Epithelial cell of proximal tubule (primary cell): ENCODE measurements at regions not wholly inside any gene's neighbourhood (a gene's known extent, or its start where the extent isn't known, plus 50 kb on each side); places are given as distances from the start of the nearest gene placed in this dataset.
A peak's percentile ranks its signal among the peaks of the same experiment; 100 is the strongest.

Experiments used
- DNase-seq: peaks from one replicate; pipeline ENCODE4 v3.0.0-alpha.2; 2011; ENCODE audit warnings: low read depth
- H3K4me3 ChIP-seq: 2 replicates; pipeline ENCODE4 v1.5.1; 2011; ENCODE audit warnings: low read depth, mild to moderate bottlenecking, low read length
- CTCF ChIP-seq: conservative IDR thresholded peaks from 2 replicates; pipeline ENCODE4 v1.5.1; 2012; ENCODE audit warnings: low read depth, mild to moderate bottlenecking, low read length

DNA sequence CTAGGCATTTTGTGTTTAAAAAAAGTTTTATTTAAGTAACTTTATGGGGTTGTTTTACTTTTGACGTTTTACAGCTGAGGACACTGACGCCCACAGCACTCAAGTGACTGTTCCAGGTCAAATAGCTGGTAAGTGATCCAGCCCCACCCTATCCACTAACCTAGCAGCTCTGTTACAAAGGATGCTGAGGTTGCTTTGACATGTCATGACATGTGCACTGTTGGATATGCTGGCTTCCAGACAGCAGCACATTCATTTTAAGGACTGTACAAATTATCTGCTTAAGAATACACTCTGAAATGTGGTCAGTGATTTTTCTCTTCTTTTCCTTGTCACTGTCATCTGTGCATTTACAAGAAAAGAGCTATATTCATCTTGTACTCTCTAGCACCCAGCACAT lies 417.5 kb downstream of the ZEB2 start:
- DNase-seq: no peak
- TF ChIP-seq CTCF: no peak

DNA sequence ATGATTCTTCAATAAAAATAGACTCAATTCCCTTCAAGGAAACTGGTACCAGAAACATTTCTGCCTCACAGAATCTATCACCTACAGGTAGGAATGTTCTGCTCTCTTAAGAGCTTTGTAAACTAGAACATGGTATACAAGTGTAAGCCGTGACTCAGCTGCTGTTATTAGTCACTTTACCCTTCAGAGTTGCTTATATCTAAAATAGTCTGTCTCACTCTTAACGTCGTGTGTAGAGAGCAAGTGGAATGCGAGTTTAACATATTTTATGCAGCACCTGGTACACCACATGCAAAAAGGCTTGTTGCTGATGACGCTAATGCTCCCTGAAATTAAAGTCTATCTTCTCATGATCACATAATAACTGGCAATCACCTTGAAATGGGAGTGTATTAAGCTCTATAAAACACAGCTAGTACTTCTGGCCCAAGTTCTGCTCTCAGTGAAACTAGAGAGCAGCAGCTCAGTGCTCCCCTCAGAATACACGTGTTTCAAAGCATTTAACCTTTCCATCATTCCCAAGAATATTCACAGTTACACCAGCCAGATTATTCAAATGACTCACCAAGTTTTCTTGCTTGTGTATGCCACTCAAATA lies 420.0 kb downstream of the ZEB2 start:
- H3K4me3 ChIP-seq: no peak overlapping the region
- peak; percentile 54 for DNase-seq
- peak; percentile 53 for TF ChIP-seq CTCF

More for the DNA sequence above, 417.5 kb downstream of the ZEB2 start:
- no peak overlapping the region for H3K4me3 ChIP-seq

DNA sequence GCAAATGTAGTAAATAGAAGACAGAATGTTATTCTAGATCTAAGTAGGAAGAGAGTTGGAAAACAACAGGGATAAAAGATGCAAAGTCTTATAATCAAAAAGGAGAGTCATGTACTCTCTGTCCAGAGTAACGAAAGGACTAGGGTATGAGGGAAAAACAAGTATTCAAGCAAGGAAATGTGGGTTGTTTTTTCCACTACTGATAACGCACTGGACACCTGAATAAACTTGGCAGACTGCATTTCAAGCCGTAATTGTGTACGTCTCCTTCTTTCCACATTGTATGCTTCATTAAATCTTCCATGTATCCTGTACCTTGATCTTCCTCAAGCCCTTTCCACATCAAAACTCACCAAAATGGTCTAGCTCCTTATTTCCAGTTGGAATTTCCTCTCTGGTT lies 420.6 kb downstream of the ZEB2 start:
- no peak for DNase-seq
- H3K4me3 ChIP-seq: no peak overlapping the region
- no peak for TF ChIP-seq CTCF

GRCh38 chr2:144097440-144098225 lies 422.3 kb downstream of the ZEB2 start:
- DNase-seq: no peak
- no peak overlapping the region for H3K4me3 ChIP-seq
- no peak for TF ChIP-seq CTCF

DNA sequence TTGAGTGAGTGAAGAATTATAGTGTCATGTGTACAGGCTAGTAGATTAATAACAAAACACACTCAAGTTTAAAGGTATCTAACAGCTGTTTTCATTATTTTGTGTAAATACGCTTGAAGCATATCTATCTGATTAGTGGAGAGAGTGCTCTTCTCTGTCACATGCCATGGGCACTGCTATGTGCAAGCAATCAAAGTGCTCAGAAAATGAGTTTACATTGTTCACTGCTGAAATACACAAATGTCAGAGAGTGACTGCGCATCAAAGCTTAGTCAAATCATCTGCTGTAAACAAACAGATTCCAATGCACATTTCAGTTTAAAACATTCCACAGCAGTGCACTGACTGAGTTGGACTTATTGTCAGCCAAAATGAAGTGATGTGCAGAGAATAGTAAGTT lies 423.4 kb downstream of the ZEB2 start:
- TF ChIP-seq CTCF: no peak

DNA sequence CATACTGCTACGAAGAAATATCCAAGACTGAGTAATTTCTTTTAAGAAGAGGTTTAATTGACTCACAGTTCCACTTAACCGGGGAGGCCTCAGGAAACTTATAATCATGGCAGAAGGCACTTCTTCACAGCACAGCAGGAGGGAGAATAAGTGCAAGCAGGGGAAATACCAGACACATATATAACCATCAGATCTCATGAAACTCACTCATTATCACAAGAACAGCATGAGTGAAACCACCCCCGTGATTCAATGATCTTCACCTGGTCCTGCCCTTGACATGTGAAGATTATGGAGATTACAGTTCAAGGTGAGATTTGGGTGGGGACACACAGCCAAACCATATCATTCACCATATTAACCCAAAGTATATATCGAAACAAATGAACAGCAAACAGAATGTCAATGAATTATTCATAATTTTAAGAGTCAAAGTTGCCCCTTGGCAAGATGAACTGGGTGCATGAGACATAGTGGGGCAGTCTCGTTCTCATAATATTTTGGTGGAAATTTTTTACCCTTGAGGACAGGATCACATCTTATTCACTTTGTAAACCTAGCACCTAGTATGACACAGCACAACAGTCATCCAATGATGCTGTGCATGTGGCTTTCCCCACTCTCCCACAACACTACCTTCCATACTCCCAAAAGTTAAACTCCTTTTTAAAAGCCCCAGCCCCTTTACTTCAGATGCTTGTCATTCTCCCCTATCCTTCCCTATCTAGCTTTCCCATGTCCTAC lies 425.3 kb downstream of the ZEB2 start:
- no peak for DNase-seq
- no peak overlapping the region for H3K4me3 ChIP-seq

More for the DNA sequence above, 423.4 kb downstream of the ZEB2 start:
- no peak overlapping the region for H3K4me3 ChIP-seq
- DNase-seq: no peak

More for the DNA sequence above, 425.3 kb downstream of the ZEB2 start:
- TF ChIP-seq CTCF: no peak
